GM12891 (cell line): ENCODE measurements at regions not wholly inside any gene's neighbourhood (a gene's known extent, or its start where the extent isn't known, plus 50 kb on each side); places are given as distances from the start of the nearest gene placed in this dataset.

Experiments used
- POLR2A ChIP-seq: IDR thresholded peaks from 2 replicates; pipeline ENCODE4 v1.6.1; 2011; ENCODE audit warnings: low read depth, low read length, control low read depth
- POLR2AphosphoS5 ChIP-seq: IDR thresholded peaks from 2 replicates; pipeline ENCODE4 v1.6.1; 2011; ENCODE audit warnings: low read depth, low read length, control low read depth
- TAF1 ChIP-seq: IDR thresholded peaks from 2 replicates; pipeline ENCODE4 v1.6.1; 2011; ENCODE audit warnings: low read depth, low read length, control low read depth

GRCh38 chr22:27311698-27312550 is 489.6 kb downstream of the MN1 start:
- TF ChIP-seq POLR2A (no peak), POLR2AphosphoS5 (no peak), TAF1 (no peak)
